ENCODE measurements at regions not wholly inside any gene's neighbourhood (a gene's known extent, or its start where the extent isn't known, plus 50 kb on each side); places are given as distances from the start of the nearest gene placed in this dataset.

DNA sequence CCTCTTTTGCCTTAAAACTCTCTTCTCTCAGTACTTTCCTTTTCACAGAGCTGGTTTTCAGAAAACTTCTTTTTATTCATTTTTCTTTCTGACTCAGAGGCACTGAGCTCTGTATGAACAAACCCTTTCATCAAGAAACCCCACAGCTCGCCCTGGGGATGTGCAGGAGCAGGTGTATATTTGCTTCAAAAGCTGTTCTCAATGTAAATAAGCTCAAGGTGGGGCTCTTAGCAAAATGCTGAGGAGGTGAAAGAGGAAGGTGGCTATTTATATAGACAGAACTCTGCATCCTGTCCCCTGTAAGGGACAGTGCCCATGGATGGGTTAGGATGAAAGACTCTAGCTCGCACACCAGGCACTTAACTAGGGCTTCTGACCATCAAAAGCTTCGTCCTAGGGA lies 302.0 kb downstream of the WDR72 start:
- TF ChIP-seq, protein P1, sequence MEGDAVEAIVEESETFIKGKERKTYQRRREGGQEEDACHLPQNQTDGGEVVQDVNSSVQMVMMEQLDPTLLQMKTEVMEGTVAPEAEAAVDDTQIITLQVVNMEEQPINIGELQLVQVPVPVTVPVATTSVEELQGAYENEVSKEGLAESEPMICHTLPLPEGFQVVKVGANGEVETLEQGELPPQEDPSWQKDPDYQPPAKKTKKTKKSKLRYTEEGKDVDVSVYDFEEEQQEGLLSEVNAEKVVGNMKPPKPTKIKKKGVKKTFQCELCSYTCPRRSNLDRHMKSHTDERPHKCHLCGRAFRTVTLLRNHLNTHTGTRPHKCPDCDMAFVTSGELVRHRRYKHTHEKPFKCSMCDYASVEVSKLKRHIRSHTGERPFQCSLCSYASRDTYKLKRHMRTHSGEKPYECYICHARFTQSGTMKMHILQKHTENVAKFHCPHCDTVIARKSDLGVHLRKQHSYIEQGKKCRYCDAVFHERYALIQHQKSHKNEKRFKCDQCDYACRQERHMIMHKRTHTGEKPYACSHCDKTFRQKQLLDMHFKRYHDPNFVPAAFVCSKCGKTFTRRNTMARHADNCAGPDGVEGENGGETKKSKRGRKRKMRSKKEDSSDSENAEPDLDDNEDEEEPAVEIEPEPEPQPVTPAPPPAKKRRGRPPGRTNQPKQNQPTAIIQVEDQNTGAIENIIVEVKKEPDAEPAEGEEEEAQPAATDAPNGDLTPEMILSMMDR (IDR thresholded peaks at IDR 0.05; ENCODE audit: low read length), result no peak
- TF ChIP-seq EZH2 (IDR thresholded peaks at IDR 0.05; ENCODE audit: borderline replicate concordance, low read length), result no peak

All from OCI-LY1 (cell line).